ENCODE measurements at regions not wholly inside any gene's neighbourhood (a gene's known extent, or its start where the extent isn't known, plus 50 kb on each side); places are given as distances from the start of the nearest gene placed in this dataset.

DNA sequence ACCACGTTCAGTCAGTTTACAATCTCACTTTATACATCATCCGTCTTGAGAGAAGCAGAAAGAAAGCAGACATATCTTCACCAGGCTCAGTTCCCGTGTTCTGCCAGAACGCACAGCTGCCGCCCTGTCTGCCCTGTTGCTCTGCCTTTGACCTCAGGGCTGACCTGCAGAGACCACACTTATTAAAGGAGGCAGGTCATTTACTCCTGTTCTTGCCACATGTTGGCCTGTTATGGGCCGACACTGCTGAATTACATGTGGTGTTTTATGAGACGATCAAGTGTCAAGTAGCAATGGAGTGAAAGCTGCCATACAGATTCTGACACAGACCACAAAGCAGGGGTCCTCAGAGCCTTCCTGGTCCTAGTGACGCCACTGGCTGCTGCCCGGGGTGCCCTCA is 232.2 kb downstream of the TTC32 start:
- ChIA-PET CTCF (no interaction called here), SMC1A (ENCODE audit: uncharacterized antibody, unreplicated experiment) (no interaction called here), RAD21 (ENCODE audit: unreplicated experiment) (no interaction called here), POLR2A (no interaction called here)
- FAIRE-seq, result no peak
- H3K4me2 ChIP-seq (ENCODE audit: control insufficient read depth, insufficient read depth), result no peak overlapping the region
- no peak overlapping the region for H3K4me3 ChIP-seq
- TF ChIP-seq LARP7 (IDR thresholded peaks at IDR 0.05) (no peak), KAT2A (conservative IDR thresholded peaks at IDR 0.05; ENCODE audit: control insufficient read depth, low read depth, low read length) (no peak), CBX3 (IDR thresholded peaks at IDR 0.05; ENCODE audit: borderline replicate concordance, low read depth) (no peak), POU2F2 (IDR thresholded peaks at IDR 0.05; ENCODE audit: borderline replicate concordance, low read depth, low read length) (no peak), ZNF24 (IDR thresholded peaks at IDR 0.05) (no peak), TCF3 (IDR thresholded peaks at IDR 0.05; ENCODE audit: borderline replicate concordance, insufficient read depth, low read depth, low read length) (no peak), RFX5 (IDR thresholded peaks at IDR 0.05; ENCODE audit: low read depth, low read length) (no peak), RBBP5 (conservative IDR thresholded peaks at IDR 0.05) (no peak), SMARCA5 (IDR thresholded peaks at IDR 0.05) (no peak), SP1 (IDR thresholded peaks at IDR 0.05; ENCODE audit: low read depth, low read length) (no peak), BMI1 (IDR thresholded peaks at IDR 0.05; ENCODE audit: borderline replicate concordance) (no peak), RUNX3 (IDR thresholded peaks at IDR 0.05; ENCODE audit: low read length) (no peak), SREBF2 (IDR thresholded peaks at IDR 0.05; ENCODE audit: low read length) (no peak), ZNF217 (IDR thresholded peaks at IDR 0.05) (no peak), CREM (IDR thresholded peaks at IDR 0.05; ENCODE audit: low read depth) (no peak), GATAD2B (conservative IDR thresholded peaks at IDR 0.05; ENCODE audit: low read depth) (no peak), ZBED1 (IDR thresholded peaks at IDR 0.05; ENCODE audit: borderline replicate concordance) (no peak)
- TF ChIP-seq, protein P1, sequence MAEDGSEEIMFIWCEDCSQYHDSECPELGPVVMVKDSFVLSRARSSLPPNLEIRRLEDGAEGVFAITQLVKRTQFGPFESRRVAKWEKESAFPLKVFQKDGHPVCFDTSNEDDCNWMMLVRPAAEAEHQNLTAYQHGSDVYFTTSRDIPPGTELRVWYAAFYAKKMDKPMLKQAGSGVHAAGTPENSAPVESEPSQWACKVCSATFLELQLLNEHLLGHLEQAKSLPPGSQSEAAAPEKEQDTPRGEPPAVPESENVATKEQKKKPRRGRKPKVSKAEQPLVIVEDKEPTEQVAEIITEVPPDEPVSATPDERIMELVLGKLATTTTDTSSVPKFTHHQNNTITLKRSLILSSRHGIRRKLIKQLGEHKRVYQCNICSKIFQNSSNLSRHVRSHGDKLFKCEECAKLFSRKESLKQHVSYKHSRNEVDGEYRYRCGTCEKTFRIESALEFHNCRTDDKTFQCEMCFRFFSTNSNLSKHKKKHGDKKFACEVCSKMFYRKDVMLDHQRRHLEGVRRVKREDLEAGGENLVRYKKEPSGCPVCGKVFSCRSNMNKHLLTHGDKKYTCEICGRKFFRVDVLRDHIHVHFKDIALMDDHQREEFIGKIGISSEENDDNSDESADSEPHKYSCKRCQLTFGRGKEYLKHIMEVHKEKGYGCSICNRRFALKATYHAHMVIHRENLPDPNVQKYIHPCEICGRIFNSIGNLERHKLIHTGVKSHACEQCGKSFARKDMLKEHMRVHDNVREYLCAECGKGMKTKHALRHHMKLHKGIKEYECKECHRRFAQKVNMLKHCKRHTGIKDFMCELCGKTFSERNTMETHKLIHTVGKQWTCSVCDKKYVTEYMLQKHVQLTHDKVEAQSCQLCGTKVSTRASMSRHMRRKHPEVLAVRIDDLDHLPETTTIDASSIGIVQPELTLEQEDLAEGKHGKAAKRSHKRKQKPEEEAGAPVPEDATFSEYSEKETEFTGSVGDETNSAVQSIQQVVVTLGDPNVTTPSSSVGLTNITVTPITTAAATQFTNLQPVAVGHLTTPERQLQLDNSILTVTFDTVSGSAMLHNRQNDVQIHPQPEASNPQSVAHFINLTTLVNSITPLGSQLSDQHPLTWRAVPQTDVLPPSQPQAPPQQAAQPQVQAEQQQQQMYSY (CRISPR knock-in tag; IDR thresholded peaks at IDR 0.05), result no peak
- TF ChIP-seq, protein P2, sequence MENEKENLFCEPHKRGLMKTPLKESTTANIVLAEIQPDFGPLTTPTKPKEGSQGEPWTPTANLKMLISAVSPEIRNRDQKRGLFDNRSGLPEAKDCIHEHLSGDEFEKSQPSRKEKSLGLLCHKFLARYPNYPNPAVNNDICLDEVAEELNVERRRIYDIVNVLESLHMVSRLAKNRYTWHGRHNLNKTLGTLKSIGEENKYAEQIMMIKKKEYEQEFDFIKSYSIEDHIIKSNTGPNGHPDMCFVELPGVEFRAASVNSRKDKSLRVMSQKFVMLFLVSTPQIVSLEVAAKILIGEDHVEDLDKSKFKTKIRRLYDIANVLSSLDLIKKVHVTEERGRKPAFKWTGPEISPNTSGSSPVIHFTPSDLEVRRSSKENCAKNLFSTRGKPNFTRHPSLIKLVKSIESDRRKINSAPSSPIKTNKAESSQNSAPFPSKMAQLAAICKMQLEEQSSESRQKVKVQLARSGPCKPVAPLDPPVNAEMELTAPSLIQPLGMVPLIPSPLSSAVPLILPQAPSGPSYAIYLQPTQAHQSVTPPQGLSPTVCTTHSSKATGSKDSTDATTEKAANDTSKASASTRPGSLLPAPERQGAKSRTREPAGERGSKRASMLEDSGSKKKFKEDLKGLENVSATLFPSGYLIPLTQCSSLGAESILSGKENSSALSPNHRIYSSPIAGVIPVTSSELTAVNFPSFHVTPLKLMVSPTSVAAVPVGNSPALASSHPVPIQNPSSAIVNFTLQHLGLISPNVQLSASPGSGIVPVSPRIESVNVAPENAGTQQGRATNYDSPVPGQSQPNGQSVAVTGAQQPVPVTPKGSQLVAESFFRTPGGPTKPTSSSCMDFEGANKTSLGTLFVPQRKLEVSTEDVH (IDR thresholded peaks at IDR 0.05; ENCODE audit: low read depth, partially characterized antibody), result no peak
- no peak overlapping the region for H2AFZ ChIP-seq (ENCODE audit: control insufficient read depth, low read depth, low read length)
- no peaks in the 10 kb centered on the region for H3K36me3 ChIP-seq (ENCODE audit: control insufficient read depth in 2 of 2, insufficient read depth in 2 of 2, low read length in 1 of 2)
- in situ Hi-C loops (cut with MboI), result no loop called here
- DNase-seq (ENCODE audit: low read depth, low spot score), result no peak
- no peak overlapping the region for H3K9ac ChIP-seq (ENCODE audit: control insufficient read depth, insufficient read depth, low read length)
- H3K27me3 ChIP-seq (replicated peaks in 1 of 2; ENCODE audit: control insufficient read depth in 2 of 2, insufficient read depth in 2 of 2, low read length in 1 of 2), result no peaks in the 10 kb centered on the region; a peak in 1 of 4 replicates
- no TSS peak for BruUV-seq (replicated peaks)
- no peak for ATAC-seq
- no peaks in the 10 kb centered on the region for H3K9me3 ChIP-seq (replicated peaks; ENCODE audit: control insufficient read depth, insufficient read depth, low read length)
- intact Hi-C loops (cut with micrococcal nuclease; ENCODE audit: unreplicated experiment), result no loop called here
- no peaks in the 10 kb centered on the region for H3K79me2 ChIP-seq (ENCODE audit: control insufficient read depth, insufficient read depth, low read length)
- H3K4me1 ChIP-seq (ENCODE audit: control insufficient read depth, insufficient read depth, low read length), result no peaks in the 10 kb centered on the region
- WGBS (ENCODE audit: insufficient coverage, insufficient replicate concordance, low lambda C conversion rate, missing lambda C conversion rate), result 15% methylated on average over 9 of the region's 9 CpGs
- no peaks in the 10 kb centered on the region for H4K20me1 ChIP-seq (ENCODE audit: control insufficient read depth, insufficient read depth)
- no peak overlapping the region for H3K27ac ChIP-seq (ENCODE audit: control insufficient read depth, insufficient read depth)

All from GM12878 (cell line).